ENCODE measurements at regions not wholly inside any gene's neighbourhood (a gene's known extent, or its start where the extent isn't known, plus 50 kb on each side); places are given as distances from the start of the nearest gene placed in this dataset.
"Not testable (repeated sequence)": the region's sequence is repeated elsewhere in the genome, so short reads cannot be mapped to it uniquely, and the experiment has no call there.

DNA sequence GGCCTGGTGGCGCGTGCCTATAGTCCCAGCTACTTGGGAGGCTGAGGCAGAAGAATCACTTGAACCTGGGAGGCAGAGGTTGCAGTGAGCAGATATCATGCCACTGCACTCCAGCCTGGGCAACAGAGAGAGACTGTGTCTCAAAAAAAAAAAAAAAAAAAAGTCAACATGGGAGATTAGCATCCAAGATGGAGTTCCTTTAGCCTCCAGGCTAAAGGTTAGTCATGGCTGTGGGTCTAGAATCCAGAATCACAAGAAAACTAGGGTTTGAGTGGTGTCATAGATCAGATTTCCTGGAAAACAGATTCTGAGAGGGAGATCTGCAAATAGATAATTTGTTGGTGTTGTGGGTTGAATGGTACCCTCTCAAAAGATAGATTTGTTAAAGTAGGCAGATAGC is 117.2 kb downstream of the CD24 start (continued):
- TF ChIP-seq CREB3 (tag; conservative IDR thresholded peaks at IDR 0.05; ENCODE audit: low read depth) (peak; percentile 87), MTF1 (CRISPR knock-in tag; IDR thresholded peaks at IDR 0.05; ENCODE audit: borderline replicate concordance) (0 out of 2 replicates have a peak, but pooled peaks have one; percentile 69), ZNF79 (CRISPR knock-in tag; IDR thresholded peaks at IDR 0.05; ENCODE audit: low read depth) (peak; percentile 77), CXXC5 (CRISPR knock-in tag; IDR thresholded peaks at IDR 0.05) (peak; percentile 89), ZNF395 (CRISPR knock-in tag; IDR thresholded peaks at IDR 0.05) (peak; percentile 63)
- TF ChIP-seq, protein P1, sequence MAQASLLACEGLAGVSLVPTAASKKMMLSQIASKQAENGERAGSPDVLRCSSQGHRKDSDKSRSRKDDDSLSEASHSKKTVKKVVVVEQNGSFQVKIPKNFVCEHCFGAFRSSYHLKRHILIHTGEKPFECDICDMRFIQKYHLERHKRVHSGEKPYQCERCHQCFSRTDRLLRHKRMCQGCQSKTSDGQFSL (CRISPR knock-in tag; IDR thresholded peaks at IDR 0.05) = not testable (repeated sequence)
- TF ChIP-seq, protein P1 (tag; IDR thresholded peaks at IDR 0.05) = peak in 1 of 2 experiments; percentile 80; a peak in 2 of 4 replicates

All from K562 (cell line).